Sciatic nerve (tissue), 2 donors: ENCODE measurements at regions not wholly inside any gene's neighbourhood (a gene's known extent, or its start where the extent isn't known, plus 50 kb on each side); places are given as distances from the start of the nearest gene placed in this dataset.

Experiments
- ATAC-seq: fragments of 200-7000 bp; cut with Tn5 transposase; one replicate; pipeline ENCODE4 v1.9.1; 2020; ENCODE audit warnings: mild to moderate bottlenecking, moderate library complexity
- DNase-seq: peaks from one replicate; pipeline ENCODE4 v3.0.0-alpha.2; 2020; ENCODE audit warnings: low spot score
- intact Hi-C: fragments of 100-400 bp; cut with DNase I; formaldehyde crosslinking; loops from one replicate; pipeline ENCODE4 v1.14.2; 2022
- donor health status: DM: no; HTN: no; CAD: no.
- donor health status: DM: no; HTN: no; CAD: no.

DNA sequence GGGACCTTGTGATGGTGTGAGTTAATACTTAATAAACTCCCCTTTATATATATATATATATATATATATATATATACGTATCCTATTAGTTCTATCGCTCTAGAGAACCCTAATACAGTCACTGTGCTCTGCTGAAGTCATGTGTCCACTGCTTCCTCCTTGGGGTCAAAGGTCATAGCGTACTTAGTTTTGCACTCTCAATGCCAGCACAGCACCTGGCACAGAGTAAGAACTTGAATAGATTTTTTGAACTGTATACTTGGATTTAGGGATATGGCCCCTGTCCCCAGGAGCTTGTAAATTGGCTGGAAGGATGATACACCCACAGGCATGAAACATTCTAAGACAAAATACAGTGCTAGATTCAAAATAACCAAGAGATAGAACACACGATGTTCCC is 58.9 kb upstream of the PLXNA4 start:
- DNase-seq, result no peak
- ATAC-seq, result no peak
- intact Hi-C loops, result no loop called here

GRCh38 chr7:132630834-132631233 is 54.6 kb upstream of the PLXNA4 start:
- DNase-seq (no peak), ATAC-seq (no peak)
- intact Hi-C loops, result no loop called here
